GM18858 (cell line): ENCODE measurements at regions not wholly inside any gene's neighbourhood (a gene's known extent, or its start where the extent isn't known, plus 50 kb on each side); places are given as distances from the start of the nearest gene placed in this dataset.
A peak's percentile ranks its signal among the peaks of the same experiment; 100 is the strongest.
"Not testable (repeated sequence)": the region's sequence is repeated elsewhere in the genome, so short reads cannot be mapped to it uniquely, and the experiment has no call there.

ENCODE experiments used
- ATAC-seq: cut with Tn5 transposase; IDR thresholded peaks from one replicate; pipeline ENCODE4 v1.9.1; 2021; ENCODE audit not compliant: unreplicated experiment

GRCh38 chr10:86579883-86580520 lies 58.4 kb upstream of the WAPL start:
- ATAC-seq: no peak

DNA sequence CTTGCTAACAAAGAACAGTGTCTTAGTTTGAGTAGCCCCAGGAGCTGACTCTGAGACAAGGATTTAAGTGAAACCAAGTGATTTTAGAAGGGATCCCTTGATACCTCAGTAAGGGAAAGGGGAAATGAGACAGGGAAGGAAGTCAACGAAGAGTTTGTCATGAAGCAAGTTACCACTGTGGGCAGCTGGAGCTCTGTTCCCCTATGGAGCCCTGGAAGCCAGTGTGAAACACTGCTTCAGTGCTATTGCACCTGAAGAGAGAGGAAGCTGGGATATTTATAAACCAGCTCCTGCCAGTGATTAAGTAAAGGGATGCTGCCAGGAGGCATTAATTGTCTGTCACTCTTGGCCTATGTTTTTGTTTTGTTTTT lies 58.9 kb upstream of the WAPL start:
- ATAC-seq: no peak

- ATAC-seq: peak; percentile 73
Measured at GRCh38 chr10:86583983-86584382, 62.4 kb upstream of the WAPL start.

DNA sequence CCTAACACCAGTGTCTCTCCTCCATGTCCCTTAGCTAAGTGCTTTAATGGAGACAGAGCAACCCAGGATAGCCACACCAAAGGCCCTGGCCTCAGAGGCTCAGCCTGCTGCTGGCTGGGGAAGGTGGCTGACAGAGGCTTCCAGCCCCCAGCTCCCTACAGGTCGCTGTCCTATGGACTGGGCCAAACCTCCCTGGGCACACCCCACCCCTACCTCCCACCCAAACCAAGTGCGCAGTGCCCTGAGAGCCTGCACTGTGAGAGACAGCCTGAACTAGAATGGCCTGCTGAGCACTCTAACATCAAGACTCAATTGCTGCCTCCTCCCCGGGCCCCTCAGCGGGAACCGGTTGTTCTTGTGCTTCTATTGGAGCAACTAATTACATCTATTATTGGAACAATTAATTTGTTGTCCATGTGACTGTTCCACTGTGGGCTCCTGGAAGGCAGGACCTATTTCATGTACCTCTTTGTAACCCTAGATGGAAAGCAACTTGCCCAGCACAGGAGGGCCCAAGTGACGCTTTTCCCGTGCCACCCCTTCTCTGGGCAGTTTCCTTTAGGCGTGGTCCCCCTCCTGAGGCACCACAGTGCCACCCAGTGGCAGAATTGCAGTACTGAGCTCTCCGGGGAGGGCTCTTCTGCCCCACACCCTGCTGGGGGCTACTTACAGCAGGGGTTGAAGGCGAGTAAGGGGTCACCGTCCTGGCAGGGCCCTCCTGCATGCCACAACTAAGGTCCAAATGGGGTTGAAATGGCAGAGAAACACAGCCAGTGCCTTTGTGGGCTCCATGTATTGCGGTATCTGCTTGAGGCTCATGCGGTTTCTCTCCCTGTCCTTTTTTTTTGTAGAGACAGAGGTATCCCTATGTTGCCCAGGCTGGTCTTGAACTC lies 63.7 kb upstream of the WAPL start:
- ATAC-seq: peak; percentile 82

- no peak for ATAC-seq
Measured at GRCh38 chr10:86586516-86586915, 64.9 kb upstream of the WAPL start.

- not testable (repeated sequence) for ATAC-seq
Measured at GRCh38 chr10:86588781-86589180, 65.6 kb upstream of the OPN4 start.

GRCh38 chr10:86591436-86591835 lies 62.9 kb upstream of the OPN4 start:
- ATAC-seq: no peak

DNA sequence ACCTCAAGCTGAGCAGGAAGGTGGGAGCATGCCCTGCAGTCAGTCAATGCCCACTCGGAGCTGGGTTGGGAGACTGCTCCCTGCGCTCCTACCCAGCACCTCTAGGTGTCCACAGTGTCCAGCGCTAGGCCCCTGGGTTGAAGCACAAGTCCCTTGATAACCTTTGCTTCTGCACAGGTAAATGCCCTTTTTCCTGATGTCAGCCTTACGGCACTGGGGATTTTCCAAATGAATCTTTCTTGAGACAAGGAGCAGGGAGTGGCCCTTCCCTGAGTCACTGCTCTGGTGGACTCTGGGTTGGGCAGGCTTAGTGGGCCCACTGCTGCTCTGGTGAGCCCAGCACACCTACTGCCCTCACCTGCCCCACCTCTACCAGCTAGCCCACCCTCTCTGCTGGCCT lies 61.9 kb upstream of the OPN4 start:
- ATAC-seq: no peak

- ATAC-seq: no peak
Measured at GRCh38 chr10:86594535-86594934, 59.8 kb upstream of the OPN4 start.

DNA sequence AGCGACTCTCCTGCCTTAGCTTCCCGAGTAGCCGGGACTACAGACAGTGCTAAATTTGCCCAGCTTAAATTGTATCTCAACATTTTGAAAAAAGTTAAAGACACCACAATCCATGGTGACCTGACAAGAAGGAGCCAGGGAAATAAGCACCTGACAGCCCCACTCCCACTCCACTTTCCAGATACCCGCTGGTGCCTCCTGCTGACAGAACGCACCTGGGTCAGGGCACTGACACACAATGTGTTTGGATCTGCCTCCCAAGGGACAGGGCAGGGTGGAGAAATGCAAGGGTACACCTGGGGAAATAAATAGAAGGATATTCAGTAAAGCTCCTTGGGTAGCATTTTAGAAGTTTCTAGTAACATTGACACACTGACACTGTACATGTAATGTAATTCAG lies 58.9 kb upstream of the OPN4 start:
- ATAC-seq: no peak

- no peak for ATAC-seq
Measured at GRCh38 chr10:86596266-86596665, 58.1 kb upstream of the OPN4 start.

DNA sequence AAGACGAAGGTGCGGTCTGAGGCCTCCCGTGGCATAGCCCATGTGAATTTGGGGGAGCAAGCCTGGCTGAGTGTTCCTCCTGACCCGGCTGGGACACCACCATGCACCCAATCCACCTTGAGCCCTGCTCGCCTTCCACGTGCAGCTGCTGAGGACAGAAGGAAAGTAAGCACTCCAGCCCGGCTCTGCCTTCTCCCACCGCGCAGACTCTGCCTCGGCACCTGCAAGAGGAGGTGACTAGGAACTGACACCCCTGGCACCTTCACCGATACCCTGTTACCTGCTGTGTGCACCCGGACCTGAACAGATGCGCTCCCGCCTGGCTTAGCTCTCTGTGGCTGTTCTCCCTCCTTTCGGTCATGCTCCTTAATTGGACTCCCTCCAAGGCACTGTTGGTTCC lies 57.0 kb upstream of the OPN4 start:
- no peak for ATAC-seq

- no peak for ATAC-seq
Measured at GRCh38 chr10:86598151-86598550, 56.2 kb upstream of the OPN4 start.

GRCh38 chr10:86599041-86599440 lies 55.3 kb upstream of the OPN4 start:
- no peak for ATAC-seq

DNA sequence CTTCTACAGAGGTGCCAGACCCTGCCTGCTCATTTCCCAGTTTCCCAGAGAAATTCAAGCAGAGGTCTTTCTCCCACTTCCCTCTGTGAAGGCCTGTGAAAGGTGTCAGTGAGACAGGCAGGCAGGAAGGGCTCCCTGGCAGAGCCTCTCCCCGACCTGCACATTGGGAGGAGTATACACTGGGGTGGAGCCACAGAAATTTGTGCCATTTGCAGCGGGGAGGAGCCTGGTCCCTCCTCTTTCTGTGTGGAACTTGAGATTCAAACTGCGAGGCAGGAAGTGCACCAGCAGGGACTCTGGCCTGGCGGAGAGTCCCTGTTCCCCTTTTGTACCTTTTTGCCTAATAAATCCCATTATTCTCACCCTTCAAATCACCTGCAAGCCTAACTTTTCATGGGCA lies 54.6 kb upstream of the OPN4 start:
- peak; percentile 47 for ATAC-seq

DNA sequence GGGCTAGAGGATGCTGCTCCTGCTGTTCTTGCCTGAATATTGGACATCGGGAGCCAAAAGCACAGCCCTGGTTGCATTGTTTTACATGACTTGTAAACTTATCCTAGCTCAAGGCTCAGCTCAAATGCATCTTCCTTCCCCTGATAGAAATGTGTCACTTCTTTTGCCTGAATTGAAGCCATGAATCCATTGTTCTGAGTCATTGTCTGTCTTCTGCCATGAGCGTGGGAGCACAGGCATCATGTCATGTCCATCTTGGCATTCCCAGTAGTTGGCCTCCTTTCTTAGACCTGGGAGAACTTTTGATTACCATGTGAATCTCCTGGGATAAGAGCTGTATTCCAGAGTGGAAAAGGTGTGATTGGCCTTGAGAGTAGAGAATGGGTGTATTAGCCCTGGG lies 54.1 kb upstream of the OPN4 start:
- no peak for ATAC-seq

DNA sequence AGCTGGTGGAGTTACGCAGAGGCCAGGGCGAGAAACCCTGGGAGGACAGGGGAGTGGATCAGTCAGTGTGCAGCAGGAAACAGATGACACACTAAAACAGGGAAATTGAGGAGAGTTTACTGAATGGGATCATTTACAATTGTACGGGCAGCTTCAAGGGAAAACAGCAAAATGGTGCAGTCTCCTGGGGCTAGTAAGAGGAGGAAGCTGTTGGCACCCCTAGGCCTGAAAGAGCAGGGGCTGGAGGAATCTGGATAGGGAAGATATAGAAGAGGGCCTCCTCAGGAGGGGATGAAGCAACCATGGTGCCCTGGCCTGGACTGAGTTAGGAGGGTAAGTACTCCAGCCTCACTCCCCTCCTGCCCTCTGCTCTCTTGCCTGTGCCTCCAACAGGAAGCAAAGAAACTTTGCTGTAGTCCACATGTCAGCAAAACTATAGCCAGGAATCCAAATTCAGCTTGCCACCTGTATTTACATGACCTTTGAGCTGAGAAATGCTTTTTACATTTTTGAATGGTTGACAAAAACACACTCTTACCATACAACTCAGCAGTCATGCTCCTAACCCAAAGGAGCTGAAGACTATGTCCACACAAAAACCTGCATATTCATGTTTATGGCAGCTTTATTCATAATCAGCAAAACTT lies 52.3 kb upstream of the OPN4 start:
- ATAC-seq: no peak

- no peak for ATAC-seq
Measured at GRCh38 chr10:86603256-86603655, 51.1 kb upstream of the OPN4 start.
